GM19395 (cell line): ENCODE measurements at regions not wholly inside any gene's neighbourhood (a gene's known extent, or its start where the extent isn't known, plus 50 kb on each side); places are given as distances from the start of the nearest gene placed in this dataset.
"Not testable (repeated sequence)": the region's sequence is repeated elsewhere in the genome, so short reads cannot be mapped to it uniquely, and the experiment has no call there.

ENCODE experiments used
- ATAC-seq: cut with Tn5 transposase; IDR thresholded peaks from one replicate; pipeline ENCODE4 v1.9.1; 2021; ENCODE audit warnings: mild to moderate bottlenecking, moderate library complexity; ENCODE audit not compliant: unreplicated experiment

DNA sequence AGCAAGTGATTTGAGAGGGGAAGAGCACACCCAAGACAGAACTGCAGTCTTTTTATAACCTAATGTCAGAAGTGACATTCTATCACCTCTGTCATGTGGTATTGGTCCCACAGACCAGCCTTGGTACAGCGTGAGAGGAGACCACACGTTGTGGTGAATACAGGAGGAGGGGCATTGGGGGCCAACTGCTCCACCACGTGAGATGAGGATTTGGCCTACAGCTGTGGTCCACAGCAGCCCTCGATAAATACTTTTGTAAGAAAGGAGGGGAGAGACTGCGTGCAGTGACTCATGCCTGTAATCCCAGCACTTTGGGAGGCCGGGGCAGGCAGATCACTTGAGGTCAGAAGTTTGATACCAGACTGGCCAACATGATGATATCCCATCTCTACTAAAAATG is 243.1 kb downstream of the FGFR2 start:
- no peak for ATAC-seq

GRCh38 chr10:121356183-121356582 is 242.1 kb downstream of the FGFR2 start:
- no peak for ATAC-seq

DNA sequence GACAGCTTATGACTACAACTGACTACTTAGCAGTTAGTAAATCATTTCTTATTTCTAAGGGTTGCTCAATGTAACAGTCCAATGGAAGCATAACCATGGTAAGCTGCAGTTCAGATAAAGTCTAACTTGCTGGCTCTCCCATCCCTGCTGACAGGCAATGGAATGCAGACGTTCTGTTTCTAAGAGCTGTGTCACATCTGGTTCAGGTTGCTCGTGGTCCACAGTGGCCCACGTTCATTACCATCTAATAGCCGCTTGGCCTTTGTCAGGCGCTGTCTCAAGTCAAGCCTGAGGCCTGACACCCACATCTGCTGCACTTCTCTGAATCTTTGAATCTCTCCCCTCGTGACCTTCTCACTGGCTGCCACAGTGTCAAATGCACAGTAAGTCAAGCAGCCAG is 240.8 kb downstream of the FGFR2 start:
- no peak for ATAC-seq

DNA sequence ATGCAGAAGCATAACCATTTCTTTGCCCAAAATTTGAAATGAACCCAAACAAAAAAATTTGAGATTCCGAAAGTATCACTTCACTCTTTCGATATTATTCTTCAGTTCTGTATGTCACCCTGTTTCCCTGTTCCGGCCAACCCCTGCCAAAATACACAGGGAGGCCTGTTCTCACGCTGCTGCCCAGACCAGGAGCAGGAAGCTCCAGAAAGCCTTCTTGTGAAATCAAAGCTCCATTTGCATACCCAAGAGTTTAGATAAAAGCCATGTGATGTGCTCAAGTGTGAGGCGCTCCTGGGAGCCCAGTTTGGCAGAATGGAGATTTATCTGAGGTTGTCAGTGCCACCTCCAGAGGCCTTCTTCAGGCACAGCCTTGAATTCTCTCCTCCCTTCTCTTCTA is 236.2 kb downstream of the FGFR2 start:
- ATAC-seq, result no peak

- no peak for ATAC-seq
Measured at GRCh38 chr10:121365566-121365965, 232.7 kb downstream of the FGFR2 start.

- no peak for ATAC-seq
Measured at GRCh38 chr10:121368347-121369025, 229.8 kb downstream of the FGFR2 start.

GRCh38 chr10:121369616-121370015 is 228.6 kb downstream of the FGFR2 start:
- ATAC-seq, result no peak

- ATAC-seq, result no peak
Measured at GRCh38 chr10:121371836-121372235, 226.4 kb downstream of the FGFR2 start.

GRCh38 chr10:121373411-121373810 is 224.8 kb downstream of the FGFR2 start:
- ATAC-seq, result no peak

DNA sequence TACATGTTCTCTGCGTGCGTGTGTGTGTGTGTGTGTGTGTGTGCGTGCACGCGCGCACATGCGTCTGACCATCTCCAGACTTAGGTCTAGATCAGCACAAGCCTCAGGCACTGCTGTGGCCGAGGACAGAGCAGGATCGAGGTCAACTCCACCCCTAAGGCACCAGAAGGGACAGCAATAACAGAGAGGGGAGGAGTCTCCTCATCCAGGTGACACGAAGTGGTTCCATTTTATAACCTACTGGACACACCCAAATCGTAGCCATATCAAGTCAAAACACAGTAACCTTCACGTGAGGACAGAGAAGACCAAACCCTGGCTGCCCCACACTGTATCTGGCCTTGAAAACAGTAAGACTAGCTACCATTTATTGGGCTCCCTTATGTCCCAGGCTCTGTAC is 224.1 kb downstream of the FGFR2 start:
- no peak for ATAC-seq

GRCh38 chr10:121375172-121375571 is 223.1 kb downstream of the FGFR2 start:
- no peak for ATAC-seq

DNA sequence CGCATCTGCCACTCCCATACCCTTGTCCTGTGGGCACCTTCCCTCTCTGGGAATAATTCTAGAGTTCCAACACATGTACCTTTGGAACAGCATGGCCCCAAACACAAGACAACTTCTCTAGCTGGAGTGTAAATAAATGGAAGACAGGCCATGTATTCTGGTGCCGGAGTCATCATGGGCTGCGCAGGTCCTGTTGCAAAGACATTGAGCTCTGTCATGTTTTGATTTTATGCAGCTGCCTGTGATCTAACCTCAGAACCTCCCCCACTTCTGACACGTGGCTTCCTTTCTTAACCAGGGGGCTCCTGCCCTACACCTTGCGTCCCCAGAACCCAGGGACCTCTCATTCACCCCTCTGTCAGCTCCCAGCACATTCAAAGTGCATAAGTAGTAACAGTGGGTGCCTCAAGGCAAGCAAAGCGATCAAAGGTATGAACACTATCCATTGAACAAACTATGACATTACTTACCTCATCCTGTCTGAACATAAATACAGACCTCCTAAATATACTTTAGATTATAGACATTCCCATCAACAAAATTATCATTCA is 219.9 kb downstream of the FGFR2 start:
- ATAC-seq, result no peak

GRCh38 chr10:121379013-121379412 is 219.2 kb downstream of the FGFR2 start:
- no peak for ATAC-seq

DNA sequence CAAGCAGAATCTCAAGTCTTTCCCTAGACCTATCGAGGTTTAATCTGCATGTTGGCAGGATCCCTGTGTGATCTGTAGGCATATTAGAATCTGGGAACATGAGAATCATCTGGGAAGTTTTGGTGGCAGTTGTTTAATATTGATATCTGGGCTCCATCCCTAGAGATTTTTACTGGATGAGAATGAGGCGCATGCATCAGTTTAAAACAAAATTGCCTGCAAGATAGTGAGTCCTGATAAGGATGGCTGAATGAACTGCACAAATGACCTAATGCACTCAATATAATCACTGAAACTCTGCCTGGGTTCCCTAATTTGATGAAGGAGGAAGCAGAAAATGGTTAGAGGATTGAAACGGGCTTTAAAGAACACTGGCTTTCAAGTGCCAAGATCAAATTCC is 218.0 kb downstream of the FGFR2 start:
- no peak for ATAC-seq

DNA sequence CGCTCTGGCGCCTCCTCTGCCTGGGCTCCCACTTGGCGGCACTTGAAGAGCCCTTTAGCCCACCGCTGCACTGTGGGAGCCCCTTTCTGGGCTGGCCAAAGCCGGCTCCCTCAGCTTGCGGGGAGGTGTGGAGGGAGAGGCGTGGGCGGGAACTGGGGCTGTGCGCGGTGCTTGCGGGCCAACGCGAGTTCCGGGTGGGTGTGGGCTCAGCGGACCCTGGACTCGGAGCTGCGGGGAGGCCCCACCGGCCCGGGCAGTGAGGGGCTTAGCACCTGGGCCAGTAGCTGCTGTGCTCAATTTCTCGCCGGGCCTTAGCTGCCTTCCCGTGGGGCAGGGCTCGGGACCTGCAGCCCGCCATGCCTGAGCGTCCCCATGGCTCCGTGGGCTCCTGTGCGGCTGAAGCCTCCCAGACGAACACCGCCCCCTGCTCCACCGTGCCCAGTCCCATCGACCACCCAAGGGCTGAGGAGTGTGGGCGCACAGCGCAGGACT is 216.2 kb downstream of the FGFR2 start:
- not testable (repeated sequence) for ATAC-seq

- ATAC-seq, result no peak
Measured at GRCh38 chr10:121385136-121385535, 213.1 kb downstream of the FGFR2 start.

GRCh38 chr10:121392657-121393056 is 205.6 kb downstream of the FGFR2 start:
- ATAC-seq, result no peak

GRCh38 chr10:121393522-121393921 is 204.7 kb downstream of the FGFR2 start:
- ATAC-seq, result no peak

- not testable (repeated sequence) for ATAC-seq
Measured at GRCh38 chr10:121400507-121400906, 197.7 kb downstream of the FGFR2 start.

- ATAC-seq, result no peak
Measured at GRCh38 chr10:121403527-121403926, 194.7 kb downstream of the FGFR2 start.

DNA sequence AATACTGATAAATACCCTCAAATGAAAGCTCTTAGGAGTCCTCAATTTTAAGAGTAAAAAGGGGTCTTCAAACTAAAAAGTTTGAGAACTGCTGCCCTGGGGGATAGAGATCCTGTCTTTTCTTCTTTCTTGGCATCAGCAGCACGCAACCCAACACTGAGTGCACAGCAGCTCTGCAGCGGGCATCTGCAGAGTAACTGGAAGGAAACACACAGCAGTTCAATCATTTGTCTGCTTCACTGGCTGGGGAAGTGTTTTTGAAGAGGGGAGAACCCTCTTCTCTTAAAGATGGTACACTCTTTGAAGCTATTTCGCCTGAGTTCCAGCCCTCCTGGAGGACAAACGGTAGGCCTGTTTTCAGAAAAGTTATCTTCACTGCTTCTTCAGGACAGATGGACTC is 193.6 kb downstream of the FGFR2 start:
- ATAC-seq, result no peak

DNA sequence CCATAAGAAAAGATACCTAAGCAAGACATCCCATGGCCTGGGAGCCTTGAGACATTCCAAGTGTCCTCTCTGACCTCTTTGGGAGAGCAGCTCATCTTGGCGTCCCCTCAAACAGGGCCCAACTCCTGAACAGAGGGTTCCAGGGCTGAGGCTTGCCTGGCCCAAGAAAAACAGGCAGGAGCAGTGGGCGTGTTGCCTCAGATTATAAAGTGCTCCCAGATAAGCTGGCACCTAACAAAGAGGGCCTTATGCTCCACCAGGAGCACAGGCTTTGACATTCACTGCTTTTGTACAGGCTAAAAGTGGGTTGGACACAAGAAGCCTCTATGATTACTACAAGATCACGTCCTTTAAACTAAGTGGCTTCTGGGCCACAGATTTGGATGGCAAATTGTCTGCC is 193.1 kb downstream of the FGFR2 start:
- ATAC-seq, result no peak

DNA sequence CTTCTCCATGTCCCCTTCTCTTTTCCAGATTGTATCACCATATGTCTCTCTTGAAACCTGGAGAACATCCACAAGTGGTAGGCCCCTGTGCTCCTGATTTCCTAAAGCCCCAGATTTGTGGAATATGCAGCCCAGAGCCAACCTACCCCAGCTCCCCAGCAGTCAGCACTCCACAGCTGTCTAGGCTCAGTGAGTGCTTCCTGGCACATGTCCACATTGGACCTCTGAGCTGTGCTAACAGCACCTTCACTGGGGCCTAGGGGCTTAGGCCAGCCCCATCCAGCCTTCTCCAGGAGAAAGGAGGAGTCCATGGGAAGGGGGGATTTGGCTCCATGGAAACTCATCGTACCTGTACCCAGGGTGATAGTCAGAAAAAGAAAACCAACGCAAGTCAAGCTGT is 192.7 kb downstream of the FGFR2 start:
- no peak for ATAC-seq
